HG02798 (cell line): ENCODE measurements at regions not wholly inside any gene's neighbourhood (a gene's known extent, or its start where the extent isn't known, plus 50 kb on each side); places are given as distances from the start of the nearest gene placed in this dataset.
"Not testable (repeated sequence)": the region's sequence is repeated elsewhere in the genome, so short reads cannot be mapped to it uniquely, and the experiment has no call there.

Source experiments
- ATAC-seq: cut with Tn5 transposase; IDR thresholded peaks from one replicate; pipeline ENCODE4 v1.9.1; 2021; ENCODE audit warnings: mild to moderate bottlenecking; ENCODE audit not compliant: unreplicated experiment, poor library complexity

DNA sequence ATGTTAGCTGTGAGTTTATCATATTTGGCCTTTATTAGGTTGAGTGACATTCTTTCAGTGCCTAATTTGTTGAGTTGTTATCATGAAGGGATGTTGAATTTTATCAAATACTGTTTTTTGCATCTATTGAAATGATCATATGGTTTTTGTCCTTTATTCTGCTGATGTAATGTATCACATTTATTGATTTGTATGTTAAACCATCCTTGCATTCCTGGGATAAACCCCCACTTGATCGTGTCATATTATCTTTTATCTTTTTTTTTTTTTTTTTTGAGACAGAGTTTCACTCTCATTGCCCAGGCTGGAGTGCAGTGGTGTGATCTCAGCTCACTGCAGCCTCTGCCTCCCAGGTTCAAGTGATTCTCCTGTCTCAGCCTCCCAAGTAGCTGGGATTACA, 51.9 kb upstream of the MFGE8 start:
- not testable (repeated sequence) for ATAC-seq

DNA sequence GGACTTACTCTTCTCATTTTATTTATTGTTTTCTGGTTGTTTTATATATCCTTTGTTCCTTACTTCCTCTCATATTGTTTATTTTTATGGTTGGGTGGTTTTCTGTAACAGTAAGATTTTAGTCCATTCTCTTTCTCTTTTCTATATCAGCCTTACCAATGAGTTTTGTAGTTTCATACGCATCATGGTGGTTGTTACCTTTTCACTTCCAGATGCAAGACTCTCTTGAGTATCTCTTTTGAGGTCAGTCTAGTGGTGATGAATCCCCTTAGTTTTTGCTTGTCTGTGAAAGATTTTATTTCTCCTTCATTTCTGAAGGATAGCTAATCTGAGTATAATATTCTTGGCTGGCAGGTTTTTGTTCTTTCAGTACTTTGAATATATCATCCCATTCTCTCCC, 57.1 kb upstream of the MFGE8 start:
- no peak for ATAC-seq

DNA sequence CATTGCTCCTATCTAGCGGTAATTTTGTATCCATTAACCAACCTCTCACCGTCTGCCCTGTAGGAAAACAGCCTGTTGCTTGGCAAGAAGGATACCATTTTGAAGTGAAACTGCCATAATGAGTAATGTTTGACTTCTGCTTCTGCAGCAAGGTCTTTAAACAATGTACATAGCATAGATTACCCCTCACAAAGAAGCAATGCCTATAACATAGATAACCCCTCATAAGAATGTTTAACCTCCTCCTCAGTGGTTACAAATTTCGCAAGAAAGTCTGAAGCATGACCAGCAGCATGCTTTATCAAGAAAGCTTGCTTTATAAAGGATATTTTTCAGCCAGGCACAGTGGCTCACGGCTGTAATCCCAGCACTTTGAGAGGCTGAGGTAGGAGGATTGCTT, 61.2 kb upstream of the MFGE8 start:
- no peak for ATAC-seq

- ATAC-seq: no peak
Observed at GRCh38 chr15:88975891-88976290, 62.7 kb upstream of the MFGE8 start.

DNA sequence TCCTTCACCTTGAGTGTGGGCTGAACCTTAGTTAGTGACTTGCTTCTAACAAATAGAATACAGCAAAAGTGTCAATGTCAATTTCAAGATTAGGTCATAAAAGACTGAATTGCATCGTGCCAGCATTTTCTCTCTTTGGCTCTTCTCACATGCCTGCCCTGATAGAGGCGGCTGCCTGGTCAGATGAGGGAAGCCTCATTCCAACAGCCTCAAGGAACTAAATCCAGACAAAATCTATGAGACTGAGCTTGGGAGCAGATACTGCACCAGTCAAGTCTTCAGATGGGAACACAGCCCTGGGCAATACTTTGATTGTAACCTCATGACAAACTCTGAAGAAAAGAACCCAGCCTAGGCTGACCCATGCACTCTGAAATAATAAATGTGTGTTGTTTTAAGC, 63.5 kb upstream of the MFGE8 start:
- ATAC-seq: no peak

DNA sequence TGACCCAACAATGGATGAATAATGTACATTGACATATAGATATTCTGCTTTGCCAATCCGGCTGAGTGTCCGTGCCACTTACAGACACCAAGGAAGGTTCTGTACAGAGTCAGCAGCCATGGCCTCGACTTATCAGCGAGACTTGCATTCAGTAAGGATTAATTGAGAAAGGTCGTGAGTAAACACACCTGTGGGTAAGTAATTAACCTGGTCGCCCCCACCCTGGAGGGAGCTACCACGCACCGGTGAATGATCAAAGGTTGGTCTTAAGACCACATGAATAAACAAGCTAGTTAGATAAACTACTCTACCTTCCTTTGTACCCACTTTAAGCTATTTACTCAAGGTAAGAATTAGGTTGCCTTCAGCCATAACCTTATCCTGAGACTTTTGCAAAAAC, 66.5 kb upstream of the MFGE8 start:
- no peak for ATAC-seq

DNA sequence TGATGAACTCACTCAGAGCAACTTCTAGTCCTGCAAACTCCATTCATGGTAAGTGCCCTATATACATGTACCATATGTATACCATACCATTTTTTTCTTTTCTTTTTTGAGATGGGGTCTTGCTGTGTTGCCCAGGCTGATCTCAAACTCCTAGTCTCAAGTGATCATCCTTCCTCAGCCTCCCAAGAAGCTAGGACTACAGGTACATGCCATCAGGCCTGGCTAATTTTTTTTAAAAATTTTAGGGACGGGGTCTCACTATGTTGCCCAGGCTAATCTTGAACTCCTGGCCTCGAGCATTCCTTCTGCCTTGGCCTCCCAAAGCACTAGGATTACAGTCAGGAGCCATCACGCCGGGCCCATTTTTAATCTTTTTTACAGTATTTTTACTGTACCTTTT, 67.3 kb upstream of the MFGE8 start:
- no peak for ATAC-seq

DNA sequence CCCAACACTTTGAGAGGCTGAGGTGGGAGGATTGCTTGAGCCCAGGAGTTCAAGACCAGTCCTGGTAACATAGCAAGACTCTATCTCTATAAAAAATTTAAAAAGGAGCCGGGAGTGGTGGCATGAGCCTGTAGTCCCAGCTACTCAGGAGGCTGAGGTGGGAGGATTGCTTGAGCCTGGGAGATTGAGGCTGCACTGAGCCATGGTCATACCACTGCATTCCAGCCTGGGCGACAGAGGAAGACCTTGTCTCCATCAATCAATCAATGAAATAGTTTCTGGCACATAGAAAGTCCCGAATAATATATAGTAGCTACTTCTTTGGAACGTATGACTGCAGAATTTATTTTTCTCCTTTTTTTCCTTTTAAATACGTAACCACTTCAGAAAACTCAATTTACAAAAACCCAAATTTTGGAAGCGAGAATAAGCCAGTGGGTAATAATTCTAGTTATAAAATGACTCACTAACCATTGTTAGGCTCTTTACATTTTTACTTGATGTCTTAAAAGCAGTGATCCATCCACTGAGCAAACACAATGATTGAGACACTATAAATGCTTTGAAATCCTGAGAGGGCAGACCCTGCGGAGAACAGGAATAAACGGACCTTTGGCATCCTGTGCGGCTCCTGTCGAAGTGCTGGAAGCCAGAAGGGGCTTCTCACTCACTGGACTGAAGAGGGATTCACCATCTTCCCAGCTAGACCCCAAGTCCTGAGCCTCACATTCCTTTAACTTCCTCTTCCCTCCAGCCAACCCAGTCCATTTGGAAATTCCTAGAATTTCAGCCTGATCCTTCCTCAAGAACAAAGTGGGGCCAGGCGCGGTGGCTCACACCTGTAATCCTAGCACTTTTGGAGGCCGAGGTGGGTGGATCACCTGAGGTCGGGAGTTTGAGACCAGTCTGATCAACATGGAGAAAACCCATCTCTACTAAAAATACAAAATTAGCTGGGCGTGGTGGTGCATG, 68.4 kb upstream of the MFGE8 start:
- ATAC-seq: no peak

GRCh38 chr15:88982304-88982945, 69.2 kb upstream of the MFGE8 start:
- ATAC-seq: peak; percentile 95

DNA sequence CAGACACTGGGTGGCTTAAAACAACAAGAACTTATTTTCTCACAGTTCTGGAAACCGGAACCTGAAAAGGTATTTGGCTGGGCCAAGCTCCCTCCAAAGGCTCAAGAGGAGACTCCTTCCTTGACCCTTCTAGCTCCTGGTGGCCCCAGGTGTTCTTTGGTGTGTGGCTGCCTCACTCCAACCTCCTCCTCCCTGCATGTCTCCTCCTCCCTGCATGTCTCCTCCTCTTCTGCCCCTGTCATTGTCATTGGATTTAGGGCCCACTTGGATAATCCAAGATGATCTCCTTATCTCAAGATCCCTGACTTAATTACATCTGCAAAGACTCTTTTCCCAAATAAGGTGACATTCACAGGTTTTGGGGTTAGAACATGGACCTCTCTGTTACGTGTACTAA, 69.8 kb upstream of the MFGE8 start:
- no peak for ATAC-seq

DNA sequence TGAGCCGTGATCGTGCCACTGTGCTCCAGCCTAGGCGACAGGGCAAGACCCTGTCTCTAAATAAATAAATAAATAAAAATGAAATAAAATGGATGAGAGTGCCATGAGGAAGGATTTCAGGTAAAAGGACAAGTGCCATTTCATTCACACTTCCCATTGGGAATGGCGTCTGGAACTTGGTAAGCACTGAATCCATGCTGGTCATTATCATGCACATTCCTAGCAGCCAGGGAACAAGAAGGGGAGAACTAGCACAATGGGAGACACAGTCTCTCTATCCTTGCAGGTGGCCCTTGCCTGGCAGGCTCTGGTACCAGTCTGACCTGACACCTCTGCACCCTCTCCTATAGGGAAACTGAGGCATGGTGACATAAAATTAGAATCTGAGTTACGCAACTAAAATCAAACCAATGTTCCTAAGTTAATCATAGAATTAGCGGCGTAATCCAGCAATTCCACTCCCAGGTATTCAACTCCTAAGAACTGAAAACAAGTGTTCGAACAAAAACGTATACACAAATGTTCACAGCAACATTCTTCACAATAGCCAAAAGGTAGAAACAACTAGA, 70.8 kb upstream of the MFGE8 start:
- ATAC-seq: no peak

DNA sequence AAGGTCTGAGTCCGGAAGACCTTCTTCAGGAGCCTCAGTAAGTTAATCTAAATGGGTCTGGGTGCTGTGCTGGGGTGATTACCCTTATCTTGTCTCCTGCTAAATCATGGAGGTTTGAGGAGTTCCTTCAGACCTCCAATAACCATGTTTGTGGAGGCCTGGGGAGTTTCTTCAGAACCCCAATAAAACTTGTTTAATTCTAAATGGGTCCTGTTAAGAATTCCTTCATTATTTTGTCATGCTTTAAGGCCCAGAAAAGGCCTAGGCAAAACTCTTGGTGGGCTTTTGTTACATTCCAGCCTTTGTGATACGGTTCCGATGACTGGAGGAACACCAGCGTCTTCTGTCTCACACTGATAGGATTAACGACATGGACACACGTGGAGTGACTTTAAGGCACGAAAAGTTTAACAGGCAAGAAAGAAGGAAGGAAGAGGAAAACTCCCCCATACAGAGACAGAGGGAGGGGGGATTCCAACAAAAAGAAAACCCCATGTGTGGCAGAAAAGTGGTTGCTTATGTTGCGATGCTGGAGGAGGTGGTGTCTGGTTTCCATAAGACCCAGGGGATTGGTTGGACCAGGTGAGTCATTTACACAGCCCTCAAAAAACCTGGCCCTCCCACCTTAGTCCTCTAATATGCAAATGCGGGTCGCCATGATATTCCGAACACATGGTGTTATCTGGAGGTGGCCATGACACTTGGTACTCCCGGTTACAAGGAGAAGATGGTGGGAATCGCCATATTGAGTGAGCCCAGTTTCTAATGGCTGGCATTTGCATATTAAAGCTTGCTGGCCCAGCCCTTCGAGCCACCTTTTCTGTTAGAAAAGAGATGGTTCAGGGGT, 72.6 kb upstream of the MFGE8 start:
- ATAC-seq: no peak

DNA sequence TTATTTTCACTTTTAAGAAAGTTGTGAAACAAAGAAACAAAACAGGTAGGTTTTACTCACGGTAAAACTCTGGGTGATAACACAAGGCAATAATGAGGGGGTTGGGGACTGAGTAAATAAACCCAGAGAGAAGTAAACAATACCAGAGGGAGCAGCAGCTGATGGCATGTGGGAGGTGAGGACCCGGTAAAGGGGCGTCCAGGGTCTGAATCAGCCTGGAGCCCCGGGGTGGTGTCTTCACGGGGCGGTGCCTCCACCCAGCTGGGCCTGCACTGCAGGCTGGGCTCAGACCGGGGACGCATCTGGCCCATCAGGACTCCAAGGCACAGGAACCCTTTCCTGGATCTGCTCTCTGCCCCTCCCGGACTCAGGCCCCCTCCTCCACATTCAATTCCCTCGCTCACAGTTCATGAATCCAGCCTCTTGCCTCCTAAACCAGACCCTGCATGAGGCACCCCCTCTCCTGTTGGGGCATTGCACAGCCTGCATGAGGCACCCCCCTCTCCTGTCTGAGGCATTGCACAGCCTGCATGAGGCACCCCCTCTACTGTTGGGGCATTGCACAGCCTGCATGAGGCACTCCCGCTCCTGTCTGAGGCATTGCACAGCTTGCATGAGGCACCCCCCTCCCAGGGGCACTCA, 73.9 kb upstream of the MFGE8 start:
- ATAC-seq: no peak

GRCh38 chr15:88987591-88987933, 74.4 kb upstream of the MFGE8 start:
- ATAC-seq: no peak

- no peak for ATAC-seq
Observed at GRCh38 chr15:88987934-88988671, 74.9 kb upstream of the MFGE8 start.

- no peak for ATAC-seq
Observed at GRCh38 chr15:88989578-88989977, 76.4 kb upstream of the MFGE8 start.

GRCh38 chr15:88990185-88990679, 77.1 kb upstream of the MFGE8 start:
- no peak for ATAC-seq

DNA sequence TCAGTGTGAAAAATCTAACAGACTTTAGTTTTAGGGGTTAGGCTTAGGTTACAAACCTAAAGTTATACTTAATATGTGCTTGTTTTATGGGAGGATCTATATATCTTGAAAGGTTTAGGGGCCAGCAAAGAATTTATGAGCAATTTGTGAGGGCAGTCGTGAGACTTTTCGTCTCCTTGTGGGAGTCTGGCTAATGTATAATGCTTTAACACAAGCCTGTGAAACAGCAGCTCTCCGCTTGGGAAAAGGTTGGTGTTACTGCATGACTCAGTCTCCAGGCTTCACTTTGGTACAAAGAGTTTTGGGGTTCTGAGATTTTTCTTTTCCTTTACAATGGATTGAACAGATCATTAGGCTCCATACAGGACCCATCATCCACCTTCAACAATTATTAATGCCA, 79.0 kb upstream of the MFGE8 start:
- no peak for ATAC-seq

- ATAC-seq: no peak
Observed at GRCh38 chr15:88992912-88993376, 79.8 kb upstream of the MFGE8 start.
